GM23248 (cell line): ENCODE measurements at regions not wholly inside any gene's neighbourhood (a gene's known extent, or its start where the extent isn't known, plus 50 kb on each side); places are given as distances from the start of the nearest gene placed in this dataset.

ENCODE experiments used
- DNase-seq: peaks from one replicate; pipeline ENCODE4 v3.0.0-alpha.2; 2015
- H2AFZ ChIP-seq: fragments of 200-600 bp; sonication (generic); 2 replicates; pipeline ENCODE4 v1.6.1; 2016; ENCODE audit warnings: antibody characterized with exemption
- H3F3A ChIP-seq: fragments of 200-600 bp; sonication (generic); 2 replicates; pipeline ENCODE4 v1.6.1; 2016; ENCODE audit warnings: mild to moderate bottlenecking, antibody characterized with exemption, mixed run types; ENCODE audit not compliant: insufficient read depth
- H3K27ac ChIP-seq: fragments of 200-600 bp; sonication (generic); 2 replicates; pipeline ENCODE4 v1.5.1; 2016; ENCODE audit warnings: mild to moderate bottlenecking
- H3K27me3 ChIP-seq: fragments of 200-600 bp; sonication (generic); replicated peaks from 2 replicates; pipeline ENCODE4 v1.6.1; 2016; ENCODE audit warnings: mild to moderate bottlenecking; ENCODE audit not compliant: insufficient read depth
- H3K36me3 ChIP-seq: fragments of 200-600 bp; sonication (generic); 2 replicates; pipeline ENCODE4 v1.6.1; 2016; ENCODE audit warnings: low read depth, mild to moderate bottlenecking
- H3K4me1 ChIP-seq: fragments of 200-600 bp; sonication (generic); 2 replicates; pipeline ENCODE4 v1.6.1; 2016; ENCODE audit warnings: mild to moderate bottlenecking; ENCODE audit not compliant: insufficient read depth
- H3K4me2 ChIP-seq: fragments of 200-600 bp; sonication (generic); one replicate; pipeline ENCODE4 v1.6.1; 2016; ENCODE audit warnings: mild to moderate bottlenecking; ENCODE audit not compliant: unreplicated experiment
- H3K4me3 ChIP-seq: fragments of 200-600 bp; sonication (generic); 2 replicates; pipeline ENCODE4 v1.5.1; 2016; ENCODE audit warnings: mild to moderate bottlenecking
- H3K79me2 ChIP-seq: fragments of 200-600 bp; sonication (generic); 2 replicates; pipeline ENCODE4 v1.6.1; 2016; ENCODE audit warnings: mild to moderate bottlenecking; ENCODE audit not compliant: insufficient read depth
- H3K9ac ChIP-seq: fragments of 200-600 bp; sonication (generic); 2 replicates; pipeline ENCODE4 v1.6.1; 2016; ENCODE audit warnings: mild to moderate bottlenecking
- H3K9me2 ChIP-seq: fragments of 200-600 bp; sonication (generic); 2 replicates; pipeline ENCODE4 v1.6.1; 2016; ENCODE audit warnings: mixed run types, mild to moderate bottlenecking, moderate library complexity; ENCODE audit not compliant: insufficient read depth
- H3K9me3 ChIP-seq: fragments of 200-600 bp; sonication (generic); one replicate; pipeline ENCODE4 v1.6.1; 2017; ENCODE audit warnings: low read depth
- H4K20me1 ChIP-seq: fragments of 200-600 bp; sonication (generic); 2 replicates; pipeline ENCODE4 v1.6.0; 2016; ENCODE audit not compliant: insufficient read depth
- EZH2 ChIP-seq: fragments of 200-600 bp; sonication (generic); IDR thresholded peaks from 2 replicates; pipeline ENCODE4 v1.6.1; 2018; ENCODE audit warnings: antibody characterized with exemption, mild to moderate bottlenecking; ENCODE audit not compliant: insufficient read depth, poor library complexity, severe bottlenecking
- EZH2phosphoT487 ChIP-seq: fragments of 200-600 bp; sonication (generic); IDR thresholded peaks from 2 replicates; pipeline ENCODE4 v1.6.1; 2018; ENCODE audit warnings: antibody characterized with exemption, moderate library complexity, mild to moderate bottlenecking, low read depth; ENCODE audit not compliant: insufficient read depth
- WGBS, 2 experiments: methylation state at CpG; one replicate each; pipeline ENCODE4 v1.1.6; 2015 to 2017; ENCODE audit warnings: low lambda C conversion rate in 2 of 2, low coverage in 1 of 2; ENCODE audit errors: missing lambda C conversion rate in 2 of 2; 5-methylcytosine and 5-hydroxymethylcytosine counted together
- in situ Hi-C: fragments of 300-500 bp; cut with MboI; formaldehyde crosslinking; loops from 2 replicates; pipeline ENCODE4 v1.15.0; 2020

DNA sequence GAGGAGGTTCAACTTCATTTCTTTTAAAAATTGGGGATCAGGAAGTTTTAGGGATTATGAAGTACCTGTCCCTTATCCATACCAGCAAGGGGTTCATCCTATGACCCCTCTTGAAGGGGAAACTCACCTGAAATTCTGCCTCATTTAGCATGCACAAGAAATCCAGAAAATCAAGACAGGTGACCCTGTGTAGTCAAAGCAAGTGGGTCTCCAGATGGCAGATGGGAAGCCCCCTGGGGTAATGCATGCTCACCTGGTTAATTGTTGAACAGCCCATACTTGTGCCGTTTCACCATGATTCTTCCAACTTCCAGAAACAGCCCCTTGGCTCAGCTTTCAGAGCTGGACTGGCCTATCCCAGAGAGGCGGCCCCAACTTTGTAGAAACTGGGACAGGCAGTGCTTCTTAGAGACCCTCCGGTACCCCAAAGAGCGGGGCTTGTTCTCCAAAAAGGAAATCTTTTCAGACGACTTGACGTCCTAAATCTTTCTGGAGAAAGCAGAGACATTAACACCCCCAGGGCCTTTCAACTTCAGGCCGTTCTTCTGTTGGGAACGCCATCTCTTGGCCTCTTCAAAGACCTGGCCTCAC lies 66.3 kb upstream of the ESRRB start:
- H3K27ac ChIP-seq, result no peak overlapping the region
- H3K36me3 ChIP-seq, result no peaks in the 10 kb centered on the region
- H3F3A ChIP-seq, result no peaks in the 10 kb centered on the region
- no peak overlapping the region for H3K4me2 ChIP-seq
- 55 to 59% methylated on average over 8 of the region's 8 CpGs for WGBS, 2 experiments
- in situ Hi-C loops, result no loop called here
- H3K27me3 ChIP-seq, result peaks cover 27% of the 10 kb centered on the region
- H3K9ac ChIP-seq, result no peak overlapping the region
- no peaks in the 10 kb centered on the region for H3K79me2 ChIP-seq
- H3K4me1 ChIP-seq, result no peaks in the 10 kb centered on the region
- H3K4me3 ChIP-seq, result no peak overlapping the region
- no peaks in the 10 kb centered on the region for H4K20me1 ChIP-seq
- no peak for DNase-seq
- no peaks in the 10 kb centered on the region for H3K9me2 ChIP-seq
- no peaks in the 10 kb centered on the region for H3K9me3 ChIP-seq
- H2AFZ ChIP-seq, result no peak overlapping the region
- TF ChIP-seq EZH2phosphoT487, result no peak
- TF ChIP-seq EZH2, result no peak

GRCh38 chr14:76311079-76311758 lies 64.7 kb upstream of the ESRRB start:
- Histone ChIP-seq H3K27me3 (peaks cover 27% of the 10 kb centered on the region), H2AFZ (no peak overlapping the region), H3K9me2 (no peaks in the 10 kb centered on the region), H3F3A (no peaks in the 10 kb centered on the region), H4K20me1 (no peaks in the 10 kb centered on the region), H3K4me2 (no peak overlapping the region), H3K4me3 (no peak overlapping the region), H3K27ac (no peak overlapping the region), H3K4me1 (no peaks in the 10 kb centered on the region), H3K36me3 (no peaks in the 10 kb centered on the region), H3K79me2 (no peaks in the 10 kb centered on the region), H3K9me3 (no peaks in the 10 kb centered on the region), H3K9ac (no peak overlapping the region)
- TF ChIP-seq EZH2, result no peak
- DNase-seq, result no peak
- in situ Hi-C loops, result no loop called here
- 39% methylated on average over 13 of the region's 13 CpGs for WGBS, 2 experiments

DNA sequence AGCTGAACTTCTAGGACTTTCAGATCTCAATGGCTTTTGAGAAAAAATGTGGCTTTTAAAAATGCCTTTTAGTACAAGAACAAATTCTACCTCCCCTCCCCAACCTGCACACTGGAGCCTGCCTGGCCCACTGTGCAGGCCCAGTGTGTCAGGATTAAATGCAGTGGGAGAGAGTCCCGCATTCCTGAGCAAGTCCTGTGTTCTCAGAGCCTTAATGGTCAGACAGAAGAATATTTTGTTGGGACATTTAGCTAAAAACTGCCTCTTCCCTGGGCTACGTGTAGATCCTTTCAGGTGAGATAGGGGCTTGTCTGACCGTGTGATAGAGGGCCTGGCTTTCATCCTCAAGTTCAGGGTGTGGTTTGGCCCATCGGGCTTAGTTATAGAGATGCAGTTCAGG lies 63.1 kb upstream of the ESRRB start:
- Histone ChIP-seq H3K4me2 (no peak overlapping the region), H3K9me2 (no peaks in the 10 kb centered on the region), H3F3A (no peaks in the 10 kb centered on the region), H4K20me1 (no peaks in the 10 kb centered on the region), H3K9me3 (no peaks in the 10 kb centered on the region), H3K4me3 (no peak overlapping the region), H3K27ac (no peak overlapping the region), H3K9ac (no peak overlapping the region), H3K36me3 (no peaks in the 10 kb centered on the region), H2AFZ (no peak overlapping the region), H3K27me3 (peaks cover 31% of the 10 kb centered on the region), H3K79me2 (no peaks in the 10 kb centered on the region), H3K4me1 (no peaks in the 10 kb centered on the region)
- no peak for DNase-seq
- TF ChIP-seq EZH2 (no peak), EZH2phosphoT487 (no peak)
- WGBS, 2 experiments, result 44 to 49% methylated on average over 4 of the region's 4 CpGs
- in situ Hi-C loops, result no loop called here

GRCh38 chr14:76313303-76313702 lies 62.6 kb upstream of the ESRRB start:
- no peak for DNase-seq
- no peaks in the 10 kb centered on the region for H4K20me1 ChIP-seq
- WGBS, 2 experiments, result 41 to 45% methylated on average over 4 of the region's 4 CpGs

More at GRCh38 chr14:76313303-76313702, 62.6 kb upstream of the ESRRB start:
- Histone ChIP-seq H3K9ac (no peak overlapping the region), H3K9me3 (no peaks in the 10 kb centered on the region), H3K4me1 (no peaks in the 10 kb centered on the region), H3K9me2 (no peaks in the 10 kb centered on the region), H3F3A (no peaks in the 10 kb centered on the region), H2AFZ (no peak overlapping the region), H3K4me3 (no peak overlapping the region), H3K4me2 (no peak overlapping the region), H3K27ac (no peak overlapping the region), H3K79me2 (no peaks in the 10 kb centered on the region), H3K36me3 (no peaks in the 10 kb centered on the region), H3K27me3 (peaks cover 31% of the 10 kb centered on the region)
- in situ Hi-C loops, result no loop called here
- TF ChIP-seq EZH2phosphoT487 (no peak), EZH2 (no peak)
